ENCODE measurements at regions not wholly inside any gene's neighbourhood (a gene's known extent, or its start where the extent isn't known, plus 50 kb on each side); places are given as distances from the start of the nearest gene placed in this dataset.

- H3K4me3 ChIP-seq (ENCODE audit: low read length in 3 of 3): no peak overlapping the region
- no peak overlapping the region for H3K9ac ChIP-seq (ENCODE audit: low read length in 3 of 3)
- FAIRE-seq (no peak), DNase-seq (no peak)
- no peaks in the 10 kb centered on the region for H3K9me3 ChIP-seq (ENCODE audit: control insufficient read depth in 2 of 3, insufficient read depth in 1 of 3, low read length in 3 of 3)
- no peaks in the 10 kb centered on the region for H3K27me3 ChIP-seq (ENCODE audit: control insufficient read depth, insufficient read depth, low read length)
- intact Hi-C loops (cut with DNase I): no loop called here
- H3K4me1 ChIP-seq (ENCODE audit: control insufficient read depth in 2 of 3, insufficient read depth in 2 of 3, low read depth in 1 of 3, low read length in 3 of 3): peaks cover 0 to 4% (median 0%) of the 10 kb centered on the region in 3 donors
- H3K27ac ChIP-seq (ENCODE audit: low read depth in 2 of 2, low read length in 2 of 2): no peak overlapping the region
- TF ChIP-seq CTCF (IDR thresholded peaks at IDR 0.05; ENCODE audit: borderline replicate concordance, extremely low read depth, insufficient read depth): no peak
- H3K36me3 ChIP-seq (ENCODE audit: control insufficient read depth in 2 of 3, insufficient read depth in 3 of 3, low read length in 3 of 3): no peaks in the 10 kb centered on the region
These were observed 251.6 kb downstream of the BCL2 start for GRCh38 chr18:63067939-63068338.

GRCh38 chr18:63065172-63065571 is 254.4 kb downstream of the BCL2 start:
- DNase-seq (no peak), FAIRE-seq (no peak)
- H3K36me3 ChIP-seq (ENCODE audit: control insufficient read depth in 2 of 3, insufficient read depth in 3 of 3, low read length in 3 of 3): no peaks in the 10 kb centered on the region
- no peak overlapping the region for H3K27ac ChIP-seq (ENCODE audit: low read depth in 2 of 2, low read length in 2 of 2)
- no peak for TF ChIP-seq CTCF (IDR thresholded peaks at IDR 0.05; ENCODE audit: borderline replicate concordance, extremely low read depth, insufficient read depth)
- no peaks in the 10 kb centered on the region for H3K9me3 ChIP-seq (ENCODE audit: control insufficient read depth in 2 of 3, insufficient read depth in 1 of 3, low read length in 3 of 3)
- H3K4me3 ChIP-seq (ENCODE audit: low read length in 3 of 3): no peak overlapping the region
- intact Hi-C loops (cut with DNase I): no loop called here
- H3K9ac ChIP-seq (ENCODE audit: low read length in 3 of 3): no peak overlapping the region
- no peaks in the 10 kb centered on the region for H3K27me3 ChIP-seq (ENCODE audit: control insufficient read depth, insufficient read depth, low read length)
- H3K4me1 ChIP-seq (ENCODE audit: control insufficient read depth in 2 of 3, insufficient read depth in 2 of 3, low read depth in 1 of 3, low read length in 3 of 3): no peaks in the 10 kb centered on the region

- Histone ChIP-seq H3K4me3 (ENCODE audit: low read length in 3 of 3) (no peak overlapping the region), H3K9me3 (ENCODE audit: control insufficient read depth in 2 of 3, insufficient read depth in 1 of 3, low read length in 3 of 3) (no peaks in the 10 kb centered on the region), H3K9ac (ENCODE audit: low read length in 3 of 3) (no peak overlapping the region), H3K36me3 (ENCODE audit: control insufficient read depth in 2 of 3, insufficient read depth in 3 of 3, low read length in 3 of 3) (no peaks in the 10 kb centered on the region), H3K4me1 (ENCODE audit: control insufficient read depth in 2 of 3, insufficient read depth in 2 of 3, low read depth in 1 of 3, low read length in 3 of 3) (no peaks in the 10 kb centered on the region), H3K27me3 (ENCODE audit: control insufficient read depth, insufficient read depth, low read length) (no peaks in the 10 kb centered on the region), H3K27ac (ENCODE audit: low read depth in 2 of 2, low read length in 2 of 2) (no peak overlapping the region)
- DNase-seq (no peak), FAIRE-seq (no peak)
- intact Hi-C loops (cut with DNase I): no loop called here
- TF ChIP-seq CTCF (IDR thresholded peaks at IDR 0.05; ENCODE audit: borderline replicate concordance, extremely low read depth, insufficient read depth): no peak
These were observed 256.4 kb downstream of the BCL2 start for GRCh38 chr18:63063171-63063570.

- intact Hi-C loops (cut with DNase I): no loop called here
- Histone ChIP-seq H3K4me1 (ENCODE audit: control insufficient read depth in 2 of 3, insufficient read depth in 2 of 3, low read depth in 1 of 3, low read length in 3 of 3) (no peaks in the 10 kb centered on the region), H3K9me3 (ENCODE audit: control insufficient read depth in 2 of 3, insufficient read depth in 1 of 3, low read length in 3 of 3) (no peaks in the 10 kb centered on the region), H3K27me3 (ENCODE audit: control insufficient read depth, insufficient read depth, low read length) (no peaks in the 10 kb centered on the region), H3K27ac (ENCODE audit: low read depth in 2 of 2, low read length in 2 of 2) (no peak overlapping the region), H3K4me3 (ENCODE audit: low read length in 3 of 3) (no peak overlapping the region), H3K9ac (ENCODE audit: low read length in 3 of 3) (no peak overlapping the region), H3K36me3 (ENCODE audit: control insufficient read depth in 2 of 3, insufficient read depth in 3 of 3, low read length in 3 of 3) (no peaks in the 10 kb centered on the region)
- no peak for TF ChIP-seq CTCF (IDR thresholded peaks at IDR 0.05; ENCODE audit: borderline replicate concordance, extremely low read depth, insufficient read depth)
- DNase-seq: no peak
- FAIRE-seq: no peak
These were observed 257.3 kb downstream of the BCL2 start for GRCh38 chr18:63062246-63062645.
